RPMI7951 (cell line): ENCODE measurements at regions not wholly inside any gene's neighbourhood (a gene's known extent, or its start where the extent isn't known, plus 50 kb on each side); places are given as distances from the start of the nearest gene placed in this dataset.
A peak's percentile ranks its signal among the peaks of the same experiment; 100 is the strongest.

Source experiments
- DNase-seq: peaks from one replicate; pipeline ENCODE4 v3.0.0-alpha.2; 2012; ENCODE audit warnings: low read depth

DNA sequence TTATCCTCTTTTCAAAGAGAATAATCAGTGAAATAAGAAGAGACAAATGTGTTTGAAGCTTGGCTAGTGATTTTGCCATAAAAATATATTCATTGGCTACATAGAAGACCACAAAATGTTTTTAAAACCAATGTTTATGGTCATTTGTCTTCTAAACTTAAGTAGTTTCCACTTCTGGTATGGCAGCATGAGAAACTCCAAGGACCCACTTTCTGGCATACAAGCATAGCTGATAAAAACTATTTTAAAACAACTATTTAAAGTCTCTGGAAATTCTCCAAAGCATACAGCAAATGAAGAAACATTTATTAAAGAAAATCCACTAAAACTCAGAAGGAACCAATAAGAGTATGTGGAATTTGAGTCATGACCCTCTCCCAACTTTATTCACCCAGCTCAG lies 89.2 kb upstream of the TOMM7 start:
- no peak for DNase-seq

DNA sequence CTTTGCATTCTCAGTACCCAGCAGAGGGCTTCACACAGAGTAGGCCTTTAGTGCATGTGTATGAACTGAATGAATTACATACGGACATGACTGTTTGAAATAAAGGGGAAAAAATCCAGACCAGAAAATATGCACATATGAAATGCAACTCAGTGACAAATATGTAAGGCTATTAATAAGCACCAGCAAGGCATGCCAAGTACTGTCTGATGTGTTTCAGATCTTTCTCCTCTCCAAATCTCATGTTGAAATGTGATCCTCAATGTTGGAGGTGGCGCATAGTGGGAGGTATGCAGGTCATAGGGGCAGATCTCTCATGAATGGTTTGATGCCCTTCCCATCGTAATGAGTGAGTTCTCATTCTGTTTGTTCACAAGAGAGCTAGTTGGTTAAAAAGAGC lies 87.3 kb upstream of the TOMM7 start:
- DNase-seq, result no peak

DNA sequence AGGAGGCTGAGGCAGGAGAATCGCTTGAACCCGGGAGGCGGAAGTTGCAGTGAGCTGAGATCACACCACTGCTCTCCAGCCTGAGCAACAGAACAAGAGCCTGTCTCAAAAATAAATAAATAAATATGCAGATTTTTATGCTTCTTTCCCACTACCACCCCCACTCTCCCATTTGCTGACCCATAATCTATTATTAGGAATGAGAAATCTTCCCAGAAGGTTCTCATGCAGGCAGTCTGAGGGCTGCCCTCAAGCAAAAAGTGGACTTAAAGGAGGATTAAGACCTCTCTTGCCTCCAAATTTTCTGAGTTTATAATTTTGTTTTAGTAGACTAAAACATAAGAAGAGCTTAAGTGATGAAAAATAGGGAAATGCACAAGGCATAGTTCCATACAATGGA lies 85.2 kb upstream of the TOMM7 start:
- DNase-seq, result no peak

DNA sequence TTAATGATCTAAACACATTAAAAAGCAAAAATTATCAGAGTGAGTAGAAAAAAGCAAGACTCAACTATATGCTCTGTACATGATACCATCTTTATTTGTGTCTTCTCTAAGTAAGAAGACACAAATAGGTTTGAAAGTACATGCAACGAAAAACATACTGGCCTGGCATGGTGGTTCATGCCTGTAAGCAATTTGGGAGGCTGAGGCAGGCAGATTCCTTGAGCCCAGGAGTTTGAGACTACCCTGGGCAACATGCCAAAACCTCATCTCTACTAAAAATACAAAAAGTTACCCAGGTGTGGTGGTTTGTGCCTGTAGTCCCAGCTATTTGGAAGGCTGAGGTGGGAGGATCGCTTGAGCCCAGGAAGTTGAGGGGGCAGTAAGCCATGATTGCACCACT lies 78.1 kb upstream of the TOMM7 start:
- DNase-seq, result no peak

- no peak for DNase-seq
Observed at GRCh38 chr7:22900101-22900500, 77.5 kb upstream of the TOMM7 start.

GRCh38 chr7:22896917-22897316 lies 74.3 kb upstream of the TOMM7 start:
- DNase-seq, result no peak

- DNase-seq, result no peak
Observed at GRCh38 chr7:22895828-22896165, 73.1 kb upstream of the TOMM7 start.

GRCh38 chr7:22895140-22895827 lies 72.6 kb upstream of the TOMM7 start:
- no peak for DNase-seq

- DNase-seq, result no peak
Observed at GRCh38 chr7:22894546-22894945, 71.9 kb upstream of the TOMM7 start.

DNA sequence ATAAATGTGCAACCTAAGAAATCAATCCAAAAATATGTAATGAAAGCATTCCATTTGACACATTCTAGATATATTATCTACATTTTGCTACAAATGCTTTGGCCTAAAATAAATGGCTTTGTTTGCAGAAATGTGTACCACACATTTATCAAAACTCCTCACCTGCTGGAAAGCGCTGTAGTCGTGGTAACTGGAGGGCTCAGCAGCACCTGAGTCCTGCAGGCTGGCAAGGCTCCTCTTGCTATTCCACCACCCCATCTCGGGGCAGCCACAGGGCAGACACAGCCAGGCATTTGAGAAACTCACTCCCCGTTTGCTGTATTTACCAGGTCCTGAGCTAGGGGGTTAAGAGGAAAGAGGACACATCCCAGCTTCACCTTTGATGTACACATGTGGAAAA lies 68.1 kb upstream of the TOMM7 start:
- DNase-seq, result no peak

DNA sequence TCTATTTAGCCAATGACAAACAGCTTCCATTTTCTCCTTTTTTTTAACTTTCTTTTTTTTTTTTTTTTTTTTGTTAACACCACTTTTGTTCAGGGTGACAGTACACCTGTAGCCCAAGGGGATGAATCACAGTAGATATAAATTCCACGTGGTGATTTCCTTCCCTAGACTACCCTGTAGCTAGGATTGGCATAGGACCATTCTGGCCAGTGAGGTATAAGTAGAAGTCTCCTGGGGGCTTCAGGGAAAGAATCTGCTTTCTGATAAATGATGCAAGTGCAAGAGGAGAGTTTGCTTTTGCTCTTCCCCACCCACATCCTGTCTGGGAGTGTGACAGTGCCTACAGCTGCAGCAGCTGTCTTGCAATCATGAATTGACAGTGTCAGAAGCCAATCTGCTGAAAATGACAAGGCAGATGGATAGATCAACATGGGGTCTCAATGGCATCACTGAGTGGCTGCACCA lies 63.2 kb upstream of the TOMM7 start:
- peak; percentile 61 for DNase-seq

DNA sequence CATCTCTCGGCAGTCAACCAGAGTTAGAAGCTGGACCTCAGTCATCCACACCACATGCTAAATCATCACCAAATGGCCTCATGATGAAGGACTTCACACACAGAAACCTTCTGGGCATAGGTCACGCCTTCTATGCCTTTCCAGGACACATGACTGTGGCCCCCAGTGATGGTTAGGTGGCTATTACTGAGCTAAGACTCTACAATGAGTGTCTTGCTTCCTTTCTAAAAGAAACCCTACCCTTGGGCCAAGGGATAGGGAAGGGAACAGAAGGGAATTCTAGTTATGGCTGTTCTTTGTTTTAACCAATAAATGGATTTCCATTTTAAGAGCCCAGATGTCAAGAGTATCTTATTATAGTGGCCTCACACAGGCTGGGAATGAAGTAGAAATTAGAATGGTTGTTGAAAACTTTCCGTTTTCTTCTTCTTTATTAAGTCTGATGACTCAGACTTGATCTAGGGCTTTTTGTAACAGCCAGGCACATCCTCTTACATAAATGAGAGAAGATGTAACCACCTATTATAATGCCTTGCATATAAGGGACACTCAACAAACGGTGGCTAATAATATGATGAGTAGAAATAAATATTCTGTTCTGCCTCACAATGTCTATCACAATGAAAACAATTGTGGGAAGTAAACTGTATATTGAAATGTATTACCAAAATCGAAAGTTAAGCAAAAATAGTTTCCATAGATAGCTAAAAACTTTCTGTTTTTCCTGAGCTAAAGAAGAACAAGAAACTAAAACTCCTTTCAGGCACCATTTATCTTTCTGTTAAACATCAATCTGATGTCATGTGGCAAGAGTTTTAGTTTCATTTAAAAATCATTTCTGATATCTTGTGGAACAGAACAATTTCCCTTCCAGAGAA lies 62.5 kb upstream of the TOMM7 start:
- peak; percentile 46 for DNase-seq

GRCh38 chr7:22882106-22882505 lies 59.5 kb upstream of the TOMM7 start:
- DNase-seq, result no peak

DNA sequence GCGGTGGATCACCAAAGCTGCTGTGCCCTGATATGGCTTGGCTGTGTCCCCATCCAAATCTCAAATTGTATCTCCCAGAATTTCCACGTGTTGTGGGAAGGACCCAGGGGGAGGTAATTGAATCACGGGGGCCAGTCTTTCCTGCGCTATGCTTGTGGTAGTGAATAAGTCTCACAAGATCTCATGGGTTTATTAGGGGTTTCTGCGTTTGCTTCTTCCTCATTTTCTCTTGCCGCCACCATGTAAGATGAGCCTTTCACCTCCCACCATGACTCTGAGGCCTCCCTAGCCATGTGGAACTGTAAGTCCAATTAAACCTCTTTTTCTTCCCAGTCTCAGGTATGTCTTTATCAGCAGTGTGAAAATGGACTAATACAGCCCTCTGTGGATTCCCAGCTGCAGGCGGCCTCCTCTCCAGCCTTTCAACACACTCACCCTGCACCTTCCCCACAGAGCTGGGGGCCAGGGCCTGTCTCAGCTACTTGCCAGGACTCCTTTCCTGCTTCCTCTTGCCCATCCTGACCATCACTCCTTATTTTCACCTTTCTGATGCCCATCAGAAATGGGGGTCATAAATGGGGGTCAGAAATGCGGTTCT lies 57.2 kb upstream of the TOMM7 start:
- DNase-seq, result no peak

GRCh38 chr7:22879280-22879679 lies 56.6 kb upstream of the TOMM7 start:
- DNase-seq, result no peak

GRCh38 chr7:22876986-22877729 lies 54.5 kb upstream of the TOMM7 start:
- DNase-seq, result peak; percentile 55

DNA sequence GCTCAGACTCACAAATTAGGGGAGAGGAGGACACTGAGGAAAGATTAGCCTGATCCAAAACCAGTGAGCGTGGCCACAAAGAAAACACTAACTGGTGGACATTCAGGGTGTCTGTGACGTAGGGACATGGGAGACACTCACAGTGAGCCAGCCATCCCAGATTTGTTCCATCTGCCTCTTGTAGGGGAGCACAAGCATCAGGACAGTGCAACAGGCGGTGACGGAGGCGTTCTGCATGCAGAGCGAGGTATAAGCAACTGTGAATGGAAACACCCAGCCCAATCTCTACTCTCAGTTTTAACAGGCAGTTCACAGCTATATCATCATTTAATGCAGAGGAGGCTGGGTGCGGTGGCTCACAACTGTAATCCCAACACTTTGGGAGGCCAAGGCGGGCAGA lies 52.8 kb upstream of the TOMM7 start:
- no peak for DNase-seq

GRCh38 chr7:22874904-22875303 lies 52.3 kb upstream of the TOMM7 start:
- DNase-seq, result no peak
